ENCODE measurements at regions not wholly inside any gene's neighbourhood (a gene's known extent, or its start where the extent isn't known, plus 50 kb on each side); places are given as distances from the start of the nearest gene placed in this dataset.

DNA sequence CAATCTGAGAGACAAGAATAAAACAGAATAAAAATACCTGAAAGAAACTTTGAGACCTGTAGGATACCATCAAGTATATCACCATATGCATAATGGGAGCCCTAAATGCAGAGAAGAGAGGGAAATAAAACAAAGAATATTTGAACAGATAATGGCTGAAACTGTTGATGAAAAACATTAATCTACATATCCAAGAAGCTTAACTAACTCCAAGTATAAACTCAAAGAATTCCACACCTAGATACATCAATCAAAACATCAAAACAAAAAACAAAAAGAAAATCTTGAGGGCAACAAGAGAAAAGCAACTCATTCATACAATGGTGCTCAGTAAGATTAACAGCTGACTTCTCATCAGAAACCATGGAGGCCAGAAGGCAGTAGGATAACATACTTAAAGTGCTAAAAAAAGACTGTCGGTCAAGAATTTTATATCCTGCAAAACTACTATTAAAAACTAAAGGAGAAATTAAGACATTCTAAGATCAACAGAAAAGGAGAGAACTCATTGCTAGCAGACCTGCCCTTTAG lies 101.6 kb downstream of the FOXD1 start:
- no peaks in the 10 kb centered on the region for H4K20me1 ChIP-seq (ENCODE audit: insufficient read depth, low read length)
- CTCF ChIA-PET (ENCODE audit: unreplicated experiment) = no interaction called here

DNA sequence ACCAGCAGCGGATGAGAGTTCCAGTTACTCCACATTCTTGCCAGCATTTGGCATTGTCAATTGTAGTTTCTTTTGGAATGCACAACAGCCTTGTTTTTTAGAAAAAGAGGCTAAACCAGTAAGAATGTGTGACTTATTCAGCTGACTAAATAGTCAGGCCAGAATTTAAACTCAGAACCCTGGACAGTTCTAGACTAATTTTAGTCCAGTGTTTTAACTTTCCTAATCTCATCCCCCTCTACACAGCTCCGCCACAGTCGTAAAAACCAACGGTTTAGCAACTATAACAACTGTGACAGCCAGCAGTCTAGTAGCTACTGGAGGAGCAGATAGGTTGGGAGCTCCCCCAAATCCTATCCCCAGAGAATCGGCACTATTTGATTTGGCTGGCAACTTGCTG lies 103.7 kb downstream of the FOXD1 start:
- TF ChIP-seq, protein P1, sequence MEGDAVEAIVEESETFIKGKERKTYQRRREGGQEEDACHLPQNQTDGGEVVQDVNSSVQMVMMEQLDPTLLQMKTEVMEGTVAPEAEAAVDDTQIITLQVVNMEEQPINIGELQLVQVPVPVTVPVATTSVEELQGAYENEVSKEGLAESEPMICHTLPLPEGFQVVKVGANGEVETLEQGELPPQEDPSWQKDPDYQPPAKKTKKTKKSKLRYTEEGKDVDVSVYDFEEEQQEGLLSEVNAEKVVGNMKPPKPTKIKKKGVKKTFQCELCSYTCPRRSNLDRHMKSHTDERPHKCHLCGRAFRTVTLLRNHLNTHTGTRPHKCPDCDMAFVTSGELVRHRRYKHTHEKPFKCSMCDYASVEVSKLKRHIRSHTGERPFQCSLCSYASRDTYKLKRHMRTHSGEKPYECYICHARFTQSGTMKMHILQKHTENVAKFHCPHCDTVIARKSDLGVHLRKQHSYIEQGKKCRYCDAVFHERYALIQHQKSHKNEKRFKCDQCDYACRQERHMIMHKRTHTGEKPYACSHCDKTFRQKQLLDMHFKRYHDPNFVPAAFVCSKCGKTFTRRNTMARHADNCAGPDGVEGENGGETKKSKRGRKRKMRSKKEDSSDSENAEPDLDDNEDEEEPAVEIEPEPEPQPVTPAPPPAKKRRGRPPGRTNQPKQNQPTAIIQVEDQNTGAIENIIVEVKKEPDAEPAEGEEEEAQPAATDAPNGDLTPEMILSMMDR (conservative IDR thresholded peaks at IDR 0.05; ENCODE audit: low read length) = no peak
- no peak for TF ChIP-seq EZH2phosphoT487 (IDR thresholded peaks at IDR 0.05; ENCODE audit: borderline replicate concordance, low read depth, low read length)
- Histone ChIP-seq H3K79me2 (ENCODE audit: insufficient read depth, low read depth, low read length) (no peaks in the 10 kb centered on the region), H3K9me3 (ENCODE audit: low read length) (no peaks in the 10 kb centered on the region), H3K36me3 (ENCODE audit: insufficient read depth, low read length) (no peaks in the 10 kb centered on the region), H3K4me2 (ENCODE audit: low read length) (no peak overlapping the region), H2AFZ (ENCODE audit: low read length) (no peak overlapping the region), H3K27ac (ENCODE audit: low read depth, low read length, poor library complexity, severe bottlenecking) (no peak overlapping the region), H3K4me3 (ENCODE audit: low read depth, low read length, poor library complexity, severe bottlenecking) (no peak overlapping the region), H4K20me1 (ENCODE audit: insufficient read depth, low read length) (no peaks in the 10 kb centered on the region), H3K4me1 (ENCODE audit: insufficient read depth, low read length, poor library complexity, severe bottlenecking) (no peaks in the 10 kb centered on the region), H3K9me2 (ENCODE audit: insufficient read depth, low read length) (no peaks in the 10 kb centered on the region)
- DNase-seq (ENCODE audit: low spot score) = no peak
- BruUV-seq (replicated peaks) = no TSS peak
- intact Hi-C loops (cut with micrococcal nuclease; ENCODE audit: unreplicated experiment) = no loop called here
- POLR2A ChIA-PET = interaction anchor here (0.6 kb wide), 1 partner anchor 34 kb away, joined by 3 read pairs; no protein-coding TSS in a partner anchor
- CTCF ChIA-PET (ENCODE audit: unreplicated experiment) = no interaction called here

More for the DNA sequence above, 101.6 kb downstream of the FOXD1 start:
- Histone ChIP-seq H3K36me3 (ENCODE audit: insufficient read depth, low read length) (no peaks in the 10 kb centered on the region), H3K4me2 (ENCODE audit: low read length) (no peak overlapping the region), H3K9me3 (ENCODE audit: low read length) (0 out of 2 replicates have a peak, but pooled peaks cover 4% of the 10 kb centered on the region), H3K9me2 (ENCODE audit: insufficient read depth, low read length) (no peaks in the 10 kb centered on the region), H3K4me3 (ENCODE audit: low read depth, low read length, poor library complexity, severe bottlenecking) (no peak overlapping the region), H3K27ac (ENCODE audit: low read depth, low read length, poor library complexity, severe bottlenecking) (no peak overlapping the region), H2AFZ (ENCODE audit: low read length) (no peak overlapping the region), H3K79me2 (ENCODE audit: insufficient read depth, low read depth, low read length) (no peaks in the 10 kb centered on the region), H3K4me1 (ENCODE audit: insufficient read depth, low read length, poor library complexity, severe bottlenecking) (no peaks in the 10 kb centered on the region)
- BruUV-seq (replicated peaks) = no TSS peak
- intact Hi-C loops (cut with micrococcal nuclease; ENCODE audit: unreplicated experiment) = no loop called here
- POLR2A ChIA-PET = interaction anchor here (0.6 kb wide), 1 partner anchor 12 kb away, joined by 3 read pairs; no protein-coding TSS in a partner anchor
- DNase-seq (ENCODE audit: low spot score) = no peak
- TF ChIP-seq EZH2phosphoT487 (IDR thresholded peaks at IDR 0.05; ENCODE audit: borderline replicate concordance, low read depth, low read length) = no peak
- TF ChIP-seq, protein P1 (conservative IDR thresholded peaks at IDR 0.05; ENCODE audit: low read length) = no peak

DNA sequence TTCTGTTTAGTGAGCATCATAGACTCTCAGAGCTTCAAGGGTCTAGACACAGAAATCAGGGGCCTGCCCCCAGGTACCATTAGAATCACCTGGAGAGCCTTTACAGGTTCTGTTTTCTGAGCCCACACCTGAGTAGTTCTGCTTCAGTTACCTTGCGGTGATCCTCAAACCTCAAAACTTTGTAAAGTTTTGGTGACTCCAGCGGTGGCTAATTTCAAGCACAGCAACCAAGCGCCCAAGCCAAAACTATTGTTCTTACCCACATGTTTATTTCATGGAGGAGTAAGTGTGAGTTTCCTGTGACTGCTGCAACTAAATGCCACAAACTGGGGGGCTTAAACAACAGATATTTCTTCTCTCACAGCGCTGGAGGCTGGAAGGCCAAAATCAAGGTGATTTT lies 108.9 kb downstream of the FOXD1 start:
- H3K4me3 ChIP-seq (ENCODE audit: low read depth, low read length, poor library complexity, severe bottlenecking) = no peak overlapping the region
- no peaks in the 10 kb centered on the region for H3K36me3 ChIP-seq (ENCODE audit: insufficient read depth, low read length)
- no peak for DNase-seq (ENCODE audit: low spot score)
- no peaks in the 10 kb centered on the region for H3K4me1 ChIP-seq (ENCODE audit: insufficient read depth, low read length, poor library complexity, severe bottlenecking)
- CTCF ChIA-PET (ENCODE audit: unreplicated experiment) = no interaction called here
- no peaks in the 10 kb centered on the region for H4K20me1 ChIP-seq (ENCODE audit: insufficient read depth, low read length)
- H3K27ac ChIP-seq (ENCODE audit: low read depth, low read length, poor library complexity, severe bottlenecking) = no peak overlapping the region
- no peaks in the 10 kb centered on the region for H3K79me2 ChIP-seq (ENCODE audit: insufficient read depth, low read depth, low read length)
- no peak overlapping the region for H3K4me2 ChIP-seq (ENCODE audit: low read length)
- no peak overlapping the region for H2AFZ ChIP-seq (ENCODE audit: low read length)
- no peaks in the 10 kb centered on the region for H3K9me3 ChIP-seq (ENCODE audit: low read length)
- no TSS peak for BruUV-seq (replicated peaks)
- intact Hi-C loops (cut with micrococcal nuclease; ENCODE audit: unreplicated experiment) = no loop called here
- H3K9me2 ChIP-seq (ENCODE audit: insufficient read depth, low read length) = no peaks in the 10 kb centered on the region
- POLR2A ChIA-PET = no interaction called here
- TF ChIP-seq, protein P1 (conservative IDR thresholded peaks at IDR 0.05; ENCODE audit: low read length) = no peak
- no peak for TF ChIP-seq EZH2phosphoT487 (IDR thresholded peaks at IDR 0.05; ENCODE audit: borderline replicate concordance, low read depth, low read length)
